HT1080 (cell line): ENCODE measurements at regions not wholly inside any gene's neighbourhood (a gene's known extent, or its start where the extent isn't known, plus 50 kb on each side); places are given as distances from the start of the nearest gene placed in this dataset.
"Not testable (repeated sequence)": the region's sequence is repeated elsewhere in the genome, so short reads cannot be mapped to it uniquely, and the experiment has no call there.

ENCODE experiments used
- DNase-seq: peaks from one replicate; pipeline ENCODE4 v3.0.0-alpha.2; 2015; ENCODE audit warnings: low read depth

DNA sequence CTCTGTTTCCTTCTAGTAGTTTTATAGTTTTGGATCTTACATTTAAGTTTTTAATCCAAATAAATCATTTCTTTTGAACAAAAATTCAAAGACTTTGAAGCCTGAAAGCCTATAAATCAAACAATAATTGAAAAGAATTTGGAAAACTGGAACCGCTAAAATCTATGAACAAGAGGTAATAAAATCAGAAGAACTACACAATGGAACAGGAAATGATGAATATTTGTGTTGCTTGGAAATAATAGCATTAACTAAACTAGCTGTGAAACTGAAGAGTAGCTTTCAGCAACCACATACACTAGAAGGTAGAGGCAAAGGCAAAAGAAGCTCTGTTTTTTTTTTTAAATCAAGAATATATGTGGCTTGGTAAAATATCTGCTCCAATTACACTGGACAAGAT is 147.9 kb upstream of the ABI3BP start:
- DNase-seq: no peak

DNA sequence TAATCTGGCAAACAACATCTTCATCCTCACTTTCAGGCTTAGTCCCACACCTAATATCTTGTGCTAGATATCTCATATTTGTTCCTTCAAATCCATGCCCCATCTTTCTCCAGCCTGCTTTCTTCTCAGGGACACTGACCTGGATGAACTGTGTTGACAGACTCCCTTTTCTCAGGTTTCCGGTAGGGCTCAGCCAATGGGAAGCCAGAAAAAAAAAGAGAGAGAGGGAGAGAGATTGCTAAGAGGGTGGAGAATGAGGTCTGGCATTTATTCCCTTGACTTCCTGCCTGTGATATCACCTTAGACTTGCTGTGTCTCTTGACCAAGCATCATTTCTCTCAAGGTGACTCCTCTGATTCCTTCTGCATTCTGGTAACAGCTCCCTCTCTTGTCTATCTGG is 145.6 kb upstream of the ABI3BP start:
- DNase-seq: no peak

DNA sequence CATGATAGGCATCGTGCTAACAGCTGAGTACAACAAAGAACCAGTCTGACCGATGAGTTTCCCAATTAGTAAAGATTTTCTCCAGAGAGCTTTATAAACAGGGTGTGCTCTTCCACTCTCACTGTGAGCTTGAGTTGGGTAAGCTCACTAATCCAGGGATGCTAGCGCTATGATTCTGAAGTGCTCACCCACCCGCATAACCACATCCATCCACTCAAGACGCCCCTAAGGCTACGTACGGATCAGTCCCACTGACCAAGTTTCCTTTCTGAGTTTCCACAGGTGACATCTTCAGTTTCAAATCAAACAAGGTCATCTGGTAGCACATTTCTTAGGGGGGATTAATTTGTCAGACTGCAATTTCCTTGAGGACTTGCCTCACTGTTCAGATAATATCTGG is 141.1 kb upstream of the ABI3BP start:
- DNase-seq: no peak

DNA sequence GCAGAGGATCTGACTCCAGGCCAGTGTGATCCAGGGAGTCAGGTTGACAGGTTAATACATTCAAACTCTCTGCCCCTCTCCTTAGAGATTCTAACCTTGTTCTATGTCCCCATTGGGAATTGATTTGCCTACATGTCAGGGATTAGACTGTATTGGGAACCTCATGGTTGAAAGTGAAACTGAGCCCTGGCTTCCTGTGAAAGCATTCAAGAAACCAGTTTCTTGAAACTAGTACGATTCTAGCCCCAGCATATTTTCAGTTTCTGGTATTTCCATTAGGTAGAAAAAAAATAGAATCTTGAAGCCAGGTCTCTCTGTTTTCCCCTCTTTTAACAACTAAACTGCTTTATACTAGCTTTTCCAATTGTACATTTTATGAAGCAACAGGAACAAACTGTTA is 140.4 kb upstream of the ABI3BP start:
- DNase-seq: no peak

DNA sequence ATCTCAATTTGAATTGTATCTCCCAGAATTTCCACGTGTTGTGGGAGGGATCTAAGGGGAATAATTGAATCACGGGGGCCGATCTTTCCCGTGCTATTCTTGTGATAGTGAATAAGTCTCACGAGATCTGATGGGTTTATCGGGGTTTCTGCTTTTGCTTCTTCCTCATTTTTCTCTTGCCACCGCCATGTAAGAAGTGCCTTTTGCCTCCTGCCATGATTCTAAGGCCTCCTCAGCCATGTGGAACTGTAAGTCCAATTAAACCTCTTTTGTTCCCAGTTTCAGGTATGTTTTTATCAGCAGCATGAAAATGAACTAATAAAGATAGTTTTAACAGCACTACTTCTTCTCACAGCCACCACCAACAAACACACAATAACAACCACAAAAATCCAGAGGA is 140.0 kb upstream of the ABI3BP start:
- DNase-seq: not testable (repeated sequence)

DNA sequence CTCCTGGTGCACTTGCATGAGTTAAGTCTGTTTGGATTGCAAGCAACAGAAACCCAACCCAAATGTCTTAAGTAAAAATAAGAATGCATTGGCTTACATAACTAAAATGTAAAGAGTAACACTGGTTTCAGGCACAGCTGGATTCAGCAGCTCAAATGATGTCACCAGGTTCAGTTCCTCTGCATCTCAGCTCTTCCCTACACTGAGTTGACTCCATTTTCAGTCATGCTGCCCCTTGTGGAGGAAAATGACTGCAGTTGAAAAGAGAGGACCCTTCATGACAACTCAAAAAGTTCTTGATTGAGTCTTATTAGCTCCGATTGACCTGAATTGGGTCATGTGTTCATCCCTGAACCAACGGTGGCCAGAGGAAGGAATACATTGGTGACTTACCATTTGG is 138.5 kb upstream of the ABI3BP start:
- DNase-seq: no peak

DNA sequence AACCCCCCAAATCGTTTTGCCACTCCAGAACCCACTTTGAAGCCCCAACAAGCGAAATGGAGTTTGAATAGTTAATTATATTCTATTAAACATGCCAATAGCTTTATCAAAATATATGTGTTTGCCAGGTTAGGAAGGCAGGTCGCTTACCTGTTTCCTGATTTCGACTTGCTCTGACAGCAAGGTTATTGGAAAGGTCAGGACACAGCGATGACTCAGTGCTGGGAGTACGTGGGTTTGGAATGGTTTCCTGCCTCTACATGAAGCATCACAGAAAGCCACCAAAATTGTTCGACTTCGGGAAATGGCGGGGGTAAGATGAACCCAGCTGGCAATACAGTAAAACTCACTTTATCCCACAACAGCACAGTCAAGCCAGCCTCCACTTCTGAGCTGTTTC is 135.6 kb upstream of the ABI3BP start:
- DNase-seq: peak; percentile 32

DNA sequence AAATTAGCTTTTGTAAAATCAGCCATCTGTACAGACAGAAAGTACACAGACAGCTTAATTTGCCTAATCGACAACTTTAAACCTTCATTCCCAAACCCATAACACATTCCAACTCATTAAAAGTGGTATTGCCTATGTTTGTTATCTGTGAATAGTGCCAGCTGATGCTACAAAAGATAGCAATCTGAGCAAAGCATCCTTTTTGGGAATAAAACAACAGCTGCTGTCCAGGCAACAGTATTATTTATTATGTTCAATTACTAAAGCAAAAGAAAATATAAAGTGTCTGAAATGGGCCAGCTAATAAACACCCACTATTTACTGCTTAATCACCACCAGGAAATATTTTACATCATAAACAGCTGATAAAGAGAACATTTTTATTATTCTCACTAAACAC is 134.8 kb upstream of the ABI3BP start:
- DNase-seq: no peak

DNA sequence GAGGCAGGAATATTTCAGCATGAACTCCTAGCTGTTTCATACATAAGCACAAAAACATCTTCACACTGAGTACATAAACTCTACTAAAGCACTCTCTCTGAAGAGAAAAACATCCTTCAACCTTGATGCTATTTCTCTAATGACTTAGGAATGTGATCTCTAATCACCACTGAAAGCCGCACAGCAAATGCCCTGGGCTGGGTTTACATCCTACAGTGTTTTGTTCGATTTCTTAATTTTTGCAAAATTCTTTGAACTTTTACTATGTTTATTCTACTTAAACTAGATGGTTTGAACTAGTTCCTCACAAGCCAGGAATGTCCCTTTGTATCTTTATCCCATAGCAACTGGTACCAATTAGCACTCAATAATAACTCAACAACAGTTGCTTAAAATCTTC is 130.9 kb upstream of the ABI3BP start:
- no peak for DNase-seq

DNA sequence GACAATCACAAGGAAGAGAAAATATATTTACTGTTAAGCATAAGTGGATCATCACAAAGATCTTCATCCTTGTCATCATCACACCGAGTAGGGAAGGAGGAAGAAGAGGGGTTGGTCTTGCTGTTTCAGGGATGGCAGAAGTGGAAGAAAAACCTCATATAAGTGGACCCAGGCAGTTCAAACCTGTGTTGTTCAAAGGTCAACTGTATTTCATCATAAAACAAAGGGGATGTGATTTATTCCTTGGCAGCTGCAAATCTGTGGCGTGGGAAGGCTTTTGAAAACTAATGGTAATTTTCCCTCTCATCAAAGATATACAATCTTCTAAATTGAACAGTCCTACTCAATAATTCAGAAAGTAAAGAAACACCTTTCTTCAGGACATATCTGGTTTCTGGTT is 129.9 kb upstream of the ABI3BP start:
- no peak for DNase-seq

DNA sequence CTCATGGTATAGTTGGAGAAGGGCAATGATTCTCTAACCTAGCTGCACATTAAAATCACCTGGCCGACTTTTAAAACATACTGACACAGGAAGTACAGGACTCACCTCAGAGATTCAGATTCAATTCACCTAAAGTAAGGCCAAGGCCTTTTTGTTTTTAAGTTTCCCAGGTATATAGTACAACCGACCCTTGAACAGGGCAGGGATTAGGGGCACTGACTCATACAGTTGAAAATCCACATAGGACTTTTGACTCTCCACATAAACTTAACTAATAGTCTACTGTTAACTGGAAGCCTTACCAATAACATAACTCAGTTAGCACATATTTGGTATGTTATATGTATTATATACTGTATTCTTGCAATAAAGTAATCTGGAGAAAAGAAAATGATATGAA is 129.5 kb upstream of the ABI3BP start:
- no peak for DNase-seq

DNA sequence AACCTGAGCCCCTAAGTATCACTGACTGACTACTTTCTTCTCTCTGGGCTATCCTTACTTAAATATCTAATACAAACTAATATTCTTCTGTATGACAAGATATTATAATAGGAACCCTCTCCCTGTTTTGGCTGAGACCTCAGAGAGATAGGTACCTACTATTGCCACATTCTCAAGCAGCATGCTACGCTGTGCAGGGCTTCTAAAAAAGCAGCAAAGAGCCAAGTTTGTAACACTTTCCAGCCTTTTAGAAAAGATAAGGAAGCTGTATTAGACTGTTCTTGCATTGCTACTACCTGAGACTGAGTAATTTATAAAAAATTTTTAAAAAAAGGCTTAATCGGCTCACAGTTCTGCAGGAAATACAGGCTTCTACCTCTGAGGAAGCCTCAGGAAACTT is 126.8 kb upstream of the ABI3BP start:
- DNase-seq: no peak

DNA sequence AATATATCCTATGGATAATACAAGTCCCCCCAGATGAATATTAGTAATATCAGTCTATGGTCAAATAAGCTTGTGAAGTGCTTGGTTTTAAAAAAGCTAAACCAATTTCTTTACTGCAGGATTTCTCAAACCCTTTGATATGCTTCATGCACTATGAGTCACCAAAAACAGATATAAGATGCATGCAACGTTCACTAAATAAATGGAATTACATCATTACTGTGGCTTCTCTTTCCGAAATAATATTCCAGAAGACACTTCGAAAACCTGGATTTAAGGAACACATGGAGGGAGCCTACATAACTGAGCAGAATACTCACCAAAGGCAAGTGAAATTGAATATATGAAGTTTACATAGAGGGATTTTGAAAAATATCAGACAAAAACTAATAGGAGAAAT is 126.3 kb upstream of the ABI3BP start:
- DNase-seq: peak; percentile 34

DNA sequence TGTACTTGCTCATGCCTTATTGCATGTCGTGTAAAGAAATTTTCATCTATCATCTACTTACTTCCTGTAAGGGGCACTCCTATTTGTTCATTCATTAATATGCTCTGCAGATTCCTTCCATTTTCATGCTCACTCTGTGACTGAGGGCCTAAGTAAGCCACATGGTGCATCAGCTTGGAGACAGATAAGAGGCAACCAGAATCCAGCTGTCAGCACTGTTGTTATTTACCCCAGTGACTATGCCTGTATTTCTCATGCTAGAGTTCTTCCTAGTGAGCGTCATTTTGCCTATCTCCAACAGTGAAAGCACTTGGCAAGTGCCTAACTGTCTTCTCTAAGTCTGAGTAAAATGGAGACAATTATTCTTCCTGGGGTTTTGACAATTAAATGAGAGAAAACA is 124.8 kb upstream of the ABI3BP start:
- DNase-seq: no peak

DNA sequence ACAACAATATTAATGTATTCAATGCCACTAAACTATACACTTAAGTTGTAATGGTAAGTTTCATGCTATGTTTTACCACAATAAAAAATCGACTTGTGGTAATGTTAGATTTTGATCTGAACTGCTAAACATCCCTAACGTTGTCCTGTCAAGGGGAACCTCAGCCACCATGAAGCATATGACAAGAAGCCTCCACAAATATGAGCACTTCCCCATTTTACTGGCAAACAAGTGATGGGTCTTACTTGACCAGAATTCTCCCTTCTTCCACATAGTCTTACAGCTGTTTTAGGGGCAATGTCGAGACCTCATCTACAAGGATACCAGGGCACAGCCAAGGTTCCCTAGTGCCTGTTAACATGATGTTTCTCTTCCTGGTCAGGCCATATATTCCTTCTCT is 124.2 kb upstream of the ABI3BP start:
- DNase-seq: no peak

DNA sequence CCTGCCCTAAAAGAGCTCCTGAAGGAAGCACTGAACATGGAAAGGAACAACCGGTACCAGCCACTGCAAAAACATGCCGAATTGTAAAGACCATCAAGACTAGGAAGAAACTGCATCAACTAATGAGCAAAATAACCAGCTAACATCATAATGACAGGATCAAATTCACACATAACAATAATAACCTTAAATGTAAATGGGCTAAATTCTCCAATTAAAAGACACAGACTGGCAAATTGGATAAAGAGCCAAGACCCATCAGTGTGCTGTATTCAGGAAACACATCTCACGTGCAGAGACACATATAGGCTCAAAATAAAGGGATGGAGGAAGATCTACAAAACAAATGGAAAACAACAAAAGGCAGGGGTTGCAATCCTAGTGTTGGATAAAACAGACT is 117.1 kb upstream of the ABI3BP start:
- DNase-seq: not testable (repeated sequence)

DNA sequence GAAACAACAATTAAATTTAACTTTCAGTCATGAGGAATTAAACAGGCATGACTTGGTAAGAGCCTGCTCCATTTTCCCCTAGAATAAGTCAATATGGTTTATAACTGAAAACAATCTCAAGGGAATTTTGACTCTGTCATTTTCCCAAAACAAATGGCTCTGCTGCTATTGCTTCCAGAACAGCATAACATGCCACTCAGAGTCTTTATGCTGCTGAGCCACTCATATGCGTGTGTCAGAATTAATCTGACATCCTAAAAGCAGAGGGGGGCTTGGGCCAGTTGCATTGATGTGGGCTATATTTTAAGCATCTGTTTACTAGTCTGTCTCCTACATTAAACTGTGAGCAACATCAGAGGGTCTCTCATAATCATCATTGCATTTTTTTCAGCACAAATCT is 111.1 kb upstream of the ABI3BP start:
- DNase-seq: no peak

DNA sequence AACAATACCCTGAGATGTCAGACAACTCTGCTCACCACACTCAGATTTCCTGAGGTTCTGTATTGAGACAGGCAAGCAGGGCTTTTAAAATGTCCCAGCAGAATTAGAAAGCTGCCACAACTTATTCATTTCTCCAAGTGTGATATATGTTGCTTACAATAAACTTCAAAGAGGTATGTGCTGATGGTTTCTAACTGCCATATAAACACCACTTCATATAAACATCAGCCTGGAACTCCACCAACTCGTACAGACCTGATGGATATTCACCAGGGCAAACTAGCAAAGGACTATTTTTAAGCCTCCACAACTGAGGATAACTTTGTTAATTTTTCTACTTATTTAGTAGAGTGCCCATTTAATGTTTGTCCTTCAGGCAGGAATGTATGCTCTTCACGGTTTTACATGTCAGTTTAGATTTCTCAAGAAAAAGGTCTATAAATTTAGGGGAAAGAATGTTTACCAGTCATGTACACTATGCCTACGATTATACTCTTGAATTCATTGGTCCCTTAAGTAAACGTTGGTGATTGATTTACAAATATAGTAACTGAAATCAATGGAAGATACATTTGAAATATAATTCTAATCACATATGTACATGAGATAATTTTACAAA is 109.6 kb upstream of the ABI3BP start:
- DNase-seq: no peak

DNA sequence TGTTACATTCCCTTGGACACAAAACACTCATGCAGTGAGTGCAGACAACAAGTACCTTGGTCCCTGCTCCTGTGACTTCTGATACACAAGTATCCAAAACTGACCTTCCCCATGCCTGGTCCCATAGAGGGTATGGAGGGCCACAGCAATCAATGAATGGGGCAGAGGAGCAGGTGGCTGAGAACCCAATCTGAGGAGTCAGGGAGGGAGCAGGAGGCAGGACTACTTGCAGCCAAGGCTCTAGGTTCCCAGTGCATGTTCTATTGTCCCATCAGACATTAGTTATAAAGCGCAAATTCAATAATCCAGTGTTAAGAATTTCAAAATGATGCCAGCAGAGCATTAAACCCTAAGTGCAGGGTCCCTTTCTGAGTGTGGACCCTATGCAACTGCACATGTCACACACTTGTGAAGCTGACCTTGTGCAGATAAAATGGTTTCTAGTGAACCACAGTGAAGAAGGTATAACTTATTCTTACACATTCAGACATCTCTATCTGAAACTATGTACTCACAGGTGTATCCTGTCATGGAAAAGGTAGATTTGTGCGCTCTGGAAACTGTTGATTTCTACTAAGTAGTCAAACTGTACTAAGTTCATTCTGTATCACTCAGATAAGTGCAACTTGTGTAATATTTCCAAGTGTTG is 107.3 kb upstream of the ABI3BP start:
- DNase-seq: no peak

DNA sequence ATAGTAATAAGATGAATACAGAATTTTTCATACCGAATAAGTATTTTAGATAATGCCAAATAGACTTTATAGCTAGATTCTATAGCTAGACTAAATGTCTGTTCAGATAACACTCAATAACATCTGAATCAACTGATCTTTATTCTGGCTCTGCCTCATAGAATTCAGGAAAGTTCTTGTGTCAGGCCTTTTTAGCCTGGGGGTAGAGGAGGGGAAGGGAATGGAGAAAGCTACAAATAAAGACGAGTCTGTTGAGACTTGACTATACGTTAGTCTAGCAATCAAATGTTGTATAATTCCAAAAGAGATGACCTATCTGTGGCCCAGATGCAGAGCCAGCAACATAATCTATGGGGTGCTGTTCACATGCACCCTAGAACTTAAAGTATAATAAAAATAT is 106.6 kb upstream of the ABI3BP start:
- no peak for DNase-seq

DNA sequence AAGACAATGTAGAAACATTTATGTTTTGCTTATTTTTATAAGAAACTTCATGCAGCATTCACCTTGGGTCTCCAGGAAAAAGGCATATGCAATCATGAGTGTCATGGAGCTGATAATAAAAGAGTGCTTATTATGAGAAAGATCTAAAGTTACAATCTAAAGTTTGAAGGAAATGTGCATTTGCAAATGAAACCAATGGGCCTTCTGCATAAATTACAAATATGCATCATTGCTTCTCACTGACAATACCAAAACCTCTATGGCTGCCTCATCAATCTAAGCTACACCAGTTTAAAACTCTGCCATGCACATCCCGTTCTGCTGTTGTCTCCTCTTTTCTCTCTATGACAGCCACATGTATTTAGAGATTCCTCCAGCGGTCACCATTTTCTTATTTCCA is 103.2 kb upstream of the ABI3BP start:
- DNase-seq: no peak

DNA sequence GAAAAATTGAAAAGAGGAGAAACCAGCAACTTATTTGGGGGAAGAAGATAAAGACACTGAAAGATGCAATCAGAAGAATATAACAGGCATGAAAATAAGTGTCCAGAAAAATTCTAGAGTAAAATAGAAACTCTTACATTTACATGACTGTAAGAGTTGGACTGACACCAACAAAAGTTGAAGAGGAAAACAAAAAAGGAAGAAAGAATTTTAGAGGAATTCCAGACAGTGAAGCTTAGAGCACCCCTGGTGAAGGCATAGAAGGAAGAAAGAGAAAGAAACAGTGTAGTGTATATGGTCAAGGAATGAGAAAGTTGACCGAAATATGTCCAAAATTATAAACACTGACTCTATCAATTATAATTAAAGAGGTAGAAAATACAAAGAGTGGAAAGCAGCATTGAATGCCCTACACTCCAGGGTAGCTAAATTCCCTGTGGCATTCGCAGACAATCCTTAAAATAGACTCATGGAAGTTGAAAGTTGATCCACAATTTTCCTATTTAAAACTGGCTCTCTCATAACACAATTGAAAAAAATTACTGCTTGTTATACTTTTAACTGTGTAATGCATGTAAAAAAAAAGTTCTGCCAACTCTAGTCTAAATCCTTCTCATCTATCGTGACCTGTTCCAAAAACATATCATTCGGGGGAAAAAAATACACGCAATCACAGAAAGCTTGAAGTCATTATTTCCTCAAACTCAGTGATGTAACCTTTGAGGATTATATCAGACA is 102.6 kb upstream of the ABI3BP start:
- no peak for DNase-seq

DNA sequence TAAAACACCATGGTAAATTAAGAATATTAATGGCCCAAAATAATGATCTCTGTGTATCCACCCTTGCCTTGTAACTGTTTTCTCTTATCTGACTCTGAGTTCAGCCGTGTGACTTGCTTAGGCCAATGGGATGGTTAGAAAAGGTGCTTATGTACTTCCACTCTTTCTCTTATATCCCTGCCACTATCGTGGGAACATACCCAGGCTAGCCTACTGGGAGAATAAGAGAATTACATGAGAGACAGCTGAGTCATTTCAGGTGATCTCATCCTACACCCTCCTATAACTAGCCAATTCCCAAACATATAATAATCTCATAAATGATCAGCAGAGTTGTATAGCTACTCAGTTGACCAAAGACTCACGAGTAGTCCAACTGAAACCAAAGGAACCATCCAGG is 98.3 kb upstream of the ABI3BP start:
- peak; percentile 77 for DNase-seq
